Suprapubic skin (tissue), 3 donors: ENCODE measurements at regions not wholly inside any gene's neighbourhood (a gene's known extent, or its start where the extent isn't known, plus 50 kb on each side); places are given as distances from the start of the nearest gene placed in this dataset.

Source experiments
- POLR2AphosphoS5 ChIP-seq, 3 donors: sonication (generic); formaldehyde crosslinking; IDR thresholded peaks; one replicate each; pipeline ENCODE4 v1.6.1; 2017; ENCODE audit warnings: antibody characterized with exemption in 3 of 3
- TF ChIP-seq, protein P1 (sequence below), 2 donors: fragments of 200-600 bp in 1 of 2; fragments of 450-650 bp in 1 of 2; sonication (generic) in 1 of 2; IDR thresholded peaks; one replicate each; pipeline ENCODE4 v1.5.1; 2016 to 2019; ENCODE audit warnings: antibody characterized with exemption in 2 of 2, mild to moderate bottlenecking in 1 of 2, moderate library complexity in 1 of 2

DNA sequence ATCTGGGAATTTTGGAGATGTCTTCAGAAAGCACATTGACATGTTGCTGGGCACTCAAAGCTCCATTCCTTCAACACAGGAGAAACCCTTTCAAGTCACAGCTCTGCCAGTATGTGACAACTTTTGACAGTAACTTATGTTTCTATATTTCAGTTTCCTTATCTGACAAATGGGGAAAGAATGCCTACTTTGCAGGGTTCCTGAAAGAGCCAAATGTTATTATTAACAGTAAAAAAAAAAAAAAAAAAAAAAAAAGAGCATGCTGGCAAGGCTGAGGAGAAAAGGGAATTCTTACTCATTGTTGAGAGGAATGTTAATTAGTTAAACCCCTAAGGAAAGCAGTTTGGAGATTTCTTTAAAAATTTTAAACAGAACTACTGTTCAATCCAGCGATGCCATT, 272.5 kb upstream of the TGFBR2 start:
- TF ChIP-seq, protein P1, sequence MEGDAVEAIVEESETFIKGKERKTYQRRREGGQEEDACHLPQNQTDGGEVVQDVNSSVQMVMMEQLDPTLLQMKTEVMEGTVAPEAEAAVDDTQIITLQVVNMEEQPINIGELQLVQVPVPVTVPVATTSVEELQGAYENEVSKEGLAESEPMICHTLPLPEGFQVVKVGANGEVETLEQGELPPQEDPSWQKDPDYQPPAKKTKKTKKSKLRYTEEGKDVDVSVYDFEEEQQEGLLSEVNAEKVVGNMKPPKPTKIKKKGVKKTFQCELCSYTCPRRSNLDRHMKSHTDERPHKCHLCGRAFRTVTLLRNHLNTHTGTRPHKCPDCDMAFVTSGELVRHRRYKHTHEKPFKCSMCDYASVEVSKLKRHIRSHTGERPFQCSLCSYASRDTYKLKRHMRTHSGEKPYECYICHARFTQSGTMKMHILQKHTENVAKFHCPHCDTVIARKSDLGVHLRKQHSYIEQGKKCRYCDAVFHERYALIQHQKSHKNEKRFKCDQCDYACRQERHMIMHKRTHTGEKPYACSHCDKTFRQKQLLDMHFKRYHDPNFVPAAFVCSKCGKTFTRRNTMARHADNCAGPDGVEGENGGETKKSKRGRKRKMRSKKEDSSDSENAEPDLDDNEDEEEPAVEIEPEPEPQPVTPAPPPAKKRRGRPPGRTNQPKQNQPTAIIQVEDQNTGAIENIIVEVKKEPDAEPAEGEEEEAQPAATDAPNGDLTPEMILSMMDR (IDR thresholded peaks at IDR 0.05): no peak
- no peak for TF ChIP-seq POLR2AphosphoS5 (IDR thresholded peaks at IDR 0.05)
